Chondrocyte (in vitro differentiated cells): ENCODE measurements at regions not wholly inside any gene's neighbourhood (a gene's known extent, or its start where the extent isn't known, plus 50 kb on each side); places are given as distances from the start of the nearest gene placed in this dataset.

Experiments
- DNase-seq: peaks from one replicate; pipeline ENCODE4 v3.0.0; 2021; ENCODE audit warnings: mixed read lengths, low spot score
- H3K27ac Mint-ChIP-seq: one replicate; pipeline ENCODE4 v1.8.0; 2021; ENCODE audit warnings: mild to moderate bottlenecking, moderate library complexity, mixed read lengths; ENCODE audit not compliant: unreplicated experiment
- H3K27me3 Mint-ChIP-seq: 2 replicates; pipeline ENCODE4 v1.8.0; 2021; ENCODE audit warnings: low read depth, mixed read lengths
- H3K36me3 Mint-ChIP-seq: 2 replicates; pipeline ENCODE4 v1.8.0; 2021; ENCODE audit warnings: low read depth, mixed read lengths
- H3K4me1 Mint-ChIP-seq: 2 replicates; pipeline ENCODE4 v1.8.0; 2021; ENCODE audit warnings: low read depth, mild to moderate bottlenecking, mixed read lengths
- H3K4me3 Mint-ChIP-seq: one replicate; pipeline ENCODE4 v1.8.0; 2021; ENCODE audit warnings: mild to moderate bottlenecking, moderate library complexity, mixed read lengths; ENCODE audit not compliant: unreplicated experiment
- H3K9me3 Mint-ChIP-seq: 2 replicates; pipeline ENCODE4 v1.8.0; 2021; ENCODE audit warnings: low read depth, mixed read lengths
- CTCF ChIP-seq: fragments of 200-600 bp; sonication (generic); IDR thresholded peaks from 2 replicates; pipeline ENCODE4 v1.5.0; 2021; ENCODE audit warnings: antibody characterized with exemption, mild to moderate bottlenecking, moderate library complexity

- Mint-ChIP-seq H3K4me3 (no peak overlapping the region), H3K27ac (no peak overlapping the region), H3K36me3 (no peaks in the 10 kb centered on the region), H3K9me3 (peaks cover 6% of the 10 kb centered on the region), H3K4me1 (no peaks in the 10 kb centered on the region), H3K27me3 (no peaks in the 10 kb centered on the region)
- TF ChIP-seq CTCF = no peak
- DNase-seq = no peak
Observed at GRCh38 chr14:38593476-38593875, 337.6 kb upstream of the CLEC14A start.

DNA sequence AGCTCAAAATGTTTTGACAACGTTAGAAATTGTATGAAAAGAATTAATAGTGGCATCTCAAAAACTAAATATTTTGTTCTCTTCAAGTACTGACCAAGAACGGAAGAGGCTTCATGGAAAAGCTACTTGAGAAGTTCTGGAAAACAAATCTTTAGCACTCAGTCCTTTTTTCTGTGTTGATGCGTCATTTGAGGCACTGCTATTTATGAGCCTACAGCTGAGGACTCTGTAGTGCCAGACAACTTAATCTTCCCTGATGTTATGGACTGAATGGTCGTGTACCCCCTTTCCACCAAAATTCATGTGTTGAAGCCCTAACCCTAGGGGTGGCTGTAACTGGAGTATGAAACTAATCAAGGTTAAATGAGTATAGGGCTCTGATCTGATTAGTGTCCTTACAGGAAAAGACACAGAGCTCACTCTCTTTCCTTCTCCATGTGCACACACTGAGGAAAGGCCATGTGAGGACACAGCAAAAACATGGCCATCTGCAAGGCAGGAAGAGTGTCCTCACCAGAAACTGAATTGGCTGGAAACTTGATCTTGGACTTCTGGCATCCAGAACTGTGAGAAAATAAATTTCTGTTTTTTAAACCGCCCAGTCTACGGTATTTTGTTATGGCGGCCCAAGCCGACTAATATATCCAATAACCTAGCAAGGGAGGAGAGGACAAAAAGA is 337.0 kb upstream of the CLEC14A start:
- no peak overlapping the region for H3K27ac Mint-ChIP-seq
- no peaks in the 10 kb centered on the region for H3K27me3 Mint-ChIP-seq
- H3K4me1 Mint-ChIP-seq = no peaks in the 10 kb centered on the region
- TF ChIP-seq CTCF = no peak
- DNase-seq = no peak
- no peaks in the 10 kb centered on the region for H3K36me3 Mint-ChIP-seq
- no peak overlapping the region for H3K4me3 Mint-ChIP-seq
- H3K9me3 Mint-ChIP-seq = peaks cover 6% of the 10 kb centered on the region

DNA sequence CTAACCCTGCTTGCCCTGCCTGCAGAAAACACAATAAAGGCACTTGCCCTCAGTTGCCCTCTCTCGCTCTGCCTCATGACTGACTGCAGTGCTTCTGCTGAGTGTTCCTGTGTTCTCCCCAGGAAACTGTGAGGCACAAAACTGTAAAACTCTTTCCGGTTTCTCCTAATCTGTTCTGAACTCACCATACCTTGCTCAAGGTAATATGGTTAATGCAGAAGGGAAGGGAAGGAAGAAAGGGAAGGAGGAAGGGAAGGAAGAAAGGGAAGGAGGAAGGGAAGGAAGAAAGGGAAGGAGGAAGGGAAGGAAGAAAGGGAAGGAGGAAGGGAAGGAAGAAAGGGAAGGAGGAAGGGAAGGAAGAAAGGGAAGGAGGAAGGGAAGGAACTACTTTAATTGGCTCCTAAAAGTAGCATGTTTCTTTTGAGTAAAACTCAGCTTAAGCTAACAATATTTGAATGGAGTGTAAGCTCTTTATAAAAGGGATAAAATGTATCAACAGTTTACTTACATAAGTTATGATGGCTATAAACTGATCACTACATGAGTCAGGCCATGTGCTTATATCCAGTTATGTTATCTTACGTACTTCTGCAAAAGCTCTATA is 334.0 kb upstream of the CLEC14A start:
- no peak overlapping the region for H3K27ac Mint-ChIP-seq
- no peaks in the 10 kb centered on the region for H3K4me1 Mint-ChIP-seq
- no peaks in the 10 kb centered on the region for H3K27me3 Mint-ChIP-seq
- no peak overlapping the region for H3K4me3 Mint-ChIP-seq
- no peak for DNase-seq
- H3K36me3 Mint-ChIP-seq = no peaks in the 10 kb centered on the region
- no peak for TF ChIP-seq CTCF
- H3K9me3 Mint-ChIP-seq = peaks cover 7% of the 10 kb centered on the region

GRCh38 chr14:38583471-38583870 is 327.6 kb upstream of the CLEC14A start:
- Mint-ChIP-seq H3K9me3 (peaks cover 4% of the 10 kb centered on the region), H3K4me3 (no peak overlapping the region), H3K4me1 (no peaks in the 10 kb centered on the region), H3K27ac (no peak overlapping the region), H3K36me3 (no peaks in the 10 kb centered on the region), H3K27me3 (no peaks in the 10 kb centered on the region)
- TF ChIP-seq CTCF = no peak
- no peak for DNase-seq

DNA sequence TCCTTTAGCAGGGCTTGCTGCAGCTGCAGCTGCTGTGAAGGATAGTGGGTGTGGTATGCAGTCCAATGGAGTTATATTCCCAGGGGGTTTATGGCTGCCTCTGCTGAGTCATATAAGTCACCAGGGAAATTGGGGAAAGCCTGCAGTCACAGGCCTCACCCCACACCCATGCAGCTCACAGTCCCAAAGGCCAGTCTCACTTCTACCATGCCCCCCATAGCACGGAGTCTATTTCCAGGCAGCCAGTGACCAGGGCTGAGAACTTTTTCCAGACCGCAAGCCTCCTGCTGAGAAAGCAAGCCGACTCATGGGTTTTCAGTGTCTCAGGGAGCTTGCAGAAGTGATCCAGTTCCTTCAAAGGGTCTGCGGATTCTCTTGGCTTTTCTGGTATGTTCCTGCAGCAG is 322.4 kb upstream of the CLEC14A start:
- Mint-ChIP-seq H3K4me1 (no peaks in the 10 kb centered on the region), H3K27ac (no peak overlapping the region), H3K4me3 (no peak overlapping the region), H3K9me3 (peaks cover 20% of the 10 kb centered on the region), H3K27me3 (no peaks in the 10 kb centered on the region), H3K36me3 (no peaks in the 10 kb centered on the region)
- TF ChIP-seq CTCF = no peak
- no peak for DNase-seq
